HFFc6 (cell line): ENCODE measurements at regions not wholly inside any gene's neighbourhood (a gene's known extent, or its start where the extent isn't known, plus 50 kb on each side); places are given as distances from the start of the nearest gene placed in this dataset.

Experiments
- DNase-seq: peaks from one replicate; pipeline ENCODE4 v3.0.0-alpha.2; 2018
- H3K27ac Mint-ChIP-seq: 2 replicates; pipeline ENCODE4 v1.8.0; 2020; ENCODE audit warnings: mild to moderate bottlenecking, mixed read lengths
- H3K27me3 Mint-ChIP-seq: 2 replicates; pipeline ENCODE4 v1.8.0; 2021; ENCODE audit warnings: mild to moderate bottlenecking, moderate library complexity, mixed read lengths; ENCODE audit not compliant: insufficient read depth
- H3K36me3 Mint-ChIP-seq: 2 replicates; pipeline ENCODE4 v1.8.0; 2021; ENCODE audit warnings: low read depth, mixed read lengths
- H3K4me1 Mint-ChIP-seq: 2 replicates; pipeline ENCODE4 v1.8.0; 2020; ENCODE audit warnings: low read depth, mixed read lengths
- H3K4me3 Mint-ChIP-seq: 2 replicates; pipeline ENCODE4 v1.8.0; 2020; ENCODE audit warnings: mild to moderate bottlenecking, moderate library complexity, mixed read lengths
- H3K9me3 Mint-ChIP-seq: 2 replicates; pipeline ENCODE4 v1.8.0; 2020; ENCODE audit warnings: mild to moderate bottlenecking, mixed read lengths
- TF ChIP-seq, protein P1 (sequence below): fragments of 200-600 bp; sonication (generic); IDR thresholded peaks from 2 replicates; pipeline ENCODE4 v1.5.0; 2021; ENCODE audit warnings: antibody characterized with exemption, mild to moderate bottlenecking

DNA sequence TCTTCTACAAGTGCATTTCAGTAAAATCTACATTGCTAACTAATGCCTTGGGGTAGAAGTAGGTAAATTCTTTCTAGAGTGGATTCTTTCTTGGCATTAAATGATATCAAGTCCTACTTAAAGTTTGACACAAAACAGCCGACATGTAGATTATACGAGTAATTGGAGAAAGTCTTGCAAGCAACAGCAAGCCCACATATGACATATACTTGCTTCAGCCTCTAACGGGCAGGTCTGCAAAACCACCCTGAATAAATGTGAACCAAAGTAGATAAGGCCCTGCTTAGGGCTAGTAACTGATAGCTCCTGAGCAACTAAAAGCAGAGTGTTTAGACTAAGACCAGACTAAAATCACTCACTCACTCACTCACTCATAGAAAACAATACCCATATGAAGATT lies 203.2 kb downstream of the LTN1 start:
- H3K9me3 Mint-ChIP-seq: peaks cover 16% of the 10 kb centered on the region
- no peaks in the 10 kb centered on the region for H3K27me3 Mint-ChIP-seq
- no peak overlapping the region for H3K4me3 Mint-ChIP-seq
- DNase-seq: no peak
- peaks cover 21% of the 10 kb centered on the region for H3K4me1 Mint-ChIP-seq
- TF ChIP-seq, protein P1, sequence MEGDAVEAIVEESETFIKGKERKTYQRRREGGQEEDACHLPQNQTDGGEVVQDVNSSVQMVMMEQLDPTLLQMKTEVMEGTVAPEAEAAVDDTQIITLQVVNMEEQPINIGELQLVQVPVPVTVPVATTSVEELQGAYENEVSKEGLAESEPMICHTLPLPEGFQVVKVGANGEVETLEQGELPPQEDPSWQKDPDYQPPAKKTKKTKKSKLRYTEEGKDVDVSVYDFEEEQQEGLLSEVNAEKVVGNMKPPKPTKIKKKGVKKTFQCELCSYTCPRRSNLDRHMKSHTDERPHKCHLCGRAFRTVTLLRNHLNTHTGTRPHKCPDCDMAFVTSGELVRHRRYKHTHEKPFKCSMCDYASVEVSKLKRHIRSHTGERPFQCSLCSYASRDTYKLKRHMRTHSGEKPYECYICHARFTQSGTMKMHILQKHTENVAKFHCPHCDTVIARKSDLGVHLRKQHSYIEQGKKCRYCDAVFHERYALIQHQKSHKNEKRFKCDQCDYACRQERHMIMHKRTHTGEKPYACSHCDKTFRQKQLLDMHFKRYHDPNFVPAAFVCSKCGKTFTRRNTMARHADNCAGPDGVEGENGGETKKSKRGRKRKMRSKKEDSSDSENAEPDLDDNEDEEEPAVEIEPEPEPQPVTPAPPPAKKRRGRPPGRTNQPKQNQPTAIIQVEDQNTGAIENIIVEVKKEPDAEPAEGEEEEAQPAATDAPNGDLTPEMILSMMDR: no peak
- peaks cover 9% of the 10 kb centered on the region; the same call in 1 of the 2 replicates for H3K36me3 Mint-ChIP-seq
- no peak overlapping the region for H3K27ac Mint-ChIP-seq

DNA sequence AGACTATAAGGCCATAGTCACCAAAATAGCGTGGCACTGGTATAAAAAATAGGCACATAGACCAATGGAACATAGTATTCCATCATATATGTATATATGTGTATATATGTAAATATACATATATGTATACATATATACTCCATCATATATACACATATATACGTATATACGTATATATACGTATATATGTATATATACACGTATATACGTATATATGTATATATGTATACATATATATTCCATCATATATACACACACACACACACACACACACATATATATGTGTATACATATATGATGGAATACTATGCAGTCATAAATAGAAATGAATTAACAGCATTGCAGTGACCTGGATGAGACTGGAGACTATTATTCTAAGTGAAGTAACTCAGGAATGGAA lies 204.6 kb downstream of the LTN1 start:
- Mint-ChIP-seq H3K9me3 (peaks cover 16% of the 10 kb centered on the region), H3K4me3 (no peak overlapping the region), H3K27ac (no peak overlapping the region), H3K4me1 (peaks cover 6% of the 10 kb centered on the region; the same call in 1 of the 2 replicates), H3K36me3 (peaks cover 10% of the 10 kb centered on the region; the same call in 1 of the 2 replicates), H3K27me3 (no peaks in the 10 kb centered on the region)
- DNase-seq: no peak
- TF ChIP-seq, protein P1: no peak

DNA sequence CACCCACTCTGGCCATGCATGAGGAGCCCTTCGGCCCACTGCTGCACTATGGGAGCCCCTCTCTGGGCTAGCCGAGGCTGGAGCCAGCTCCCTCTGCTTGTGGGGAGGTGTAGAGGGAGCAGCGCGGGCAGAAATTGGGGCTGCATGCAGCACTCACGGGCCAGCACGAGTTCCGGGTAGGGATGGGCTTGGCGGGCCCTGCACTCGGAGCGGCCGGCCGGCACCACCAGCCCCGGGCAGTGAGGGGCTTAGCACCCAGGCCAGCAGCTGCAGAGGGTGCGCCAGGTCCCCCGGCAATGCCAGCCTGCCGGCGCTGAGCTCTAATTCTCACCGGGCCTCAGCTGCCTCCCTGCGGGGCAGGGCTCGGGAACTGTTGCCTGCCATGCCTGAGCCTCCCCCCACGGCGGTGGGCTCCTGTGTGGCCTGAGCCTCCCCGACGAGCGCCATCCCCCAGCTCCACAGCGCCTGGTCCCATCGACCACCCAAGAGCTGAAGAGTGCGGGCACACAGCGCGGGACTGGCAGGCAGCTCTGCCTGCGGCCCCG lies 209.0 kb downstream of the LTN1 start:
- Mint-ChIP-seq H3K27ac (no peak overlapping the region), H3K9me3 (peaks cover 16% of the 10 kb centered on the region), H3K27me3 (peaks cover 2% of the 10 kb centered on the region; the same call in 1 of the 2 replicates), H3K4me1 (peaks cover 8% of the 10 kb centered on the region; the same call in 1 of the 2 replicates), H3K4me3 (no peak overlapping the region), H3K36me3 (peaks cover 10% of the 10 kb centered on the region; the same call in 1 of the 2 replicates)
- TF ChIP-seq, protein P1: no peak
- no peak for DNase-seq

DNA sequence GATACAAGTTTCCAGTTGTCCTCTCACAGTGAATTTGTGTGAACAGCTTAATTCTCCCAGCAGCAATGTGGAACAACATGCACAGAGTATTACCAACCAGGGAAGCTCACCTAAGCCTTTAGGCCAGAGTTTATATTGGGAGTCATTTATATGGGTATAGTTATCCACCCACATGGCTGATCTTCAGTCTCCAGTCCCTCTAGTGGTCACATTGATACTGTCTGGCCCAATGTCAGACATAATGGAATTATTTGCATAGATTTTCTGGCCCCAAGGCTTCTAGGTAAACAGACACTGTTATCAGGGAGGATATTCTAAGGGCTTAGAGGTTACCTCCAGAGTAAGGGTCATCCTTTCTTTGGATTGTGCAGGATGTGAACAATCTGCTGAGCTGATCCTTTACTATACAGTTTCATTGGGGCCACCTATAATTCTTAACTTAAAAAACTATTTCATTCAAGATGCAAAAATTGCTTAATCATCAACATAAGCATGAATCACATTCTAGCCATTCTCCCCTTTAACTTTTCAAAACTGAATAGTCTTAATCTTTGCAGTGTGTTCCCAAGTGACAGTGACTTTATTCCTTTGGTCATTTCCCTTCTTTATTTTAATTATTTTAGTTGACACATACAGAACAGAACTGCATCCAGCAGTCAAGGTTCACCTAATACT lies 210.9 kb downstream of the LTN1 start:
- Mint-ChIP-seq H3K4me3 (no peak overlapping the region), H3K36me3 (peaks cover 10% of the 10 kb centered on the region; the same call in 1 of the 2 replicates), H3K27me3 (peaks cover 2% of the 10 kb centered on the region; the same call in 1 of the 2 replicates), H3K4me1 (peaks cover 10% of the 10 kb centered on the region), H3K9me3 (peaks cover 16% of the 10 kb centered on the region), H3K27ac (no peak overlapping the region)
- TF ChIP-seq, protein P1: peak; percentile 85
- DNase-seq: peak; percentile 41

DNA sequence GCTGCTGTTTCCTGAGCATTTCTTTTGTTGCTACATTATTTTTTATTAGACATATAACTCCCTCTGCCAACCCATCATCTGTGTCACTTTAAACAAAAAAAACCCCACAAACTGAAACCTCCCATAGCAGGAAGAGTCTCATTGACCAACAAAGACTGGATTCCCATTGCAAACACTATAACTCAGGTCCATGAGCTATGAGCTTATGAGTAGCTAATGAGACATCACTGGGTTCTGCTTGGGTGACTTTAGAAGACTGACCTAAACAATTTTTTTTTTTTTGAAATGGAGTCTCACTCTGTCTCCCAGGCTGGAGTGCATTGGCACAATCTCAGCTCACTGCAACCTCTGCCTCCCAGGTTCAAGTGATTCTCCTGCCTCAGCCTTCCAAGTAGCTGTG lies 212.8 kb downstream of the LTN1 start:
- H3K4me3 Mint-ChIP-seq: no peak overlapping the region
- peaks cover 4% of the 10 kb centered on the region for H3K9me3 Mint-ChIP-seq

More for the DNA sequence above, 212.8 kb downstream of the LTN1 start:
- no peak for DNase-seq
- Mint-ChIP-seq H3K27ac (no peak overlapping the region), H3K27me3 (peaks cover 2% of the 10 kb centered on the region; the same call in 1 of the 2 replicates), H3K36me3 (peaks cover 4% of the 10 kb centered on the region; the same call in 1 of the 2 replicates), H3K4me1 (peaks cover 28% of the 10 kb centered on the region)
- TF ChIP-seq, protein P1: no peak
